22Rv1 (cell line): ENCODE measurements at regions not wholly inside any gene's neighbourhood (a gene's known extent, or its start where the extent isn't known, plus 50 kb on each side); places are given as distances from the start of the nearest gene placed in this dataset.

Source experiments
- ZFX ChIP-seq: fragments of 450-650 bp; IDR thresholded peaks from 2 replicates; pipeline ENCODE4 v1.6.1; 2017; ENCODE audit warnings: antibody characterized with exemption, borderline replicate concordance
- TF ChIP-seq, protein P1 (sequence below): fragments of 450-650 bp; IDR thresholded peaks from 2 replicates; pipeline ENCODE4 v1.5.1; 2017; ENCODE audit warnings: mild to moderate bottlenecking

DNA sequence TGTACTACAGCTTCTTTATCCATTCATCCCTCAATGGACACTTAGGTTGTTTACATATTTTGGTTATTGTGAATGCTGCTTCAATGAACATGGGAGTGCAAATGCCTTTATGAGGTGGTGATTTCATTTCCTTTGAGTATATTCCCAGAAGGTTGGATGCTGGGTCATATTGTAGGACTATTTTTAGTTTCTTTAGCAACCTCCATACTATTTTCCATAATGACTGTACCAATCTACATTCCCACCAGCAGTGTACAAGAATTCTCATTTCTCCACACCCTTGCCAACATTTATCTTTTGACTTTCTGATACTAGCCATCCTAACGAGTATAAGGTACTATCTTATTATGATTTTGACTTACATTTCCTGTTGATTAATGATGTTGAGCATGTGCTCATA is 269.0 kb downstream of the C6orf118 start:
- TF ChIP-seq, protein P1, sequence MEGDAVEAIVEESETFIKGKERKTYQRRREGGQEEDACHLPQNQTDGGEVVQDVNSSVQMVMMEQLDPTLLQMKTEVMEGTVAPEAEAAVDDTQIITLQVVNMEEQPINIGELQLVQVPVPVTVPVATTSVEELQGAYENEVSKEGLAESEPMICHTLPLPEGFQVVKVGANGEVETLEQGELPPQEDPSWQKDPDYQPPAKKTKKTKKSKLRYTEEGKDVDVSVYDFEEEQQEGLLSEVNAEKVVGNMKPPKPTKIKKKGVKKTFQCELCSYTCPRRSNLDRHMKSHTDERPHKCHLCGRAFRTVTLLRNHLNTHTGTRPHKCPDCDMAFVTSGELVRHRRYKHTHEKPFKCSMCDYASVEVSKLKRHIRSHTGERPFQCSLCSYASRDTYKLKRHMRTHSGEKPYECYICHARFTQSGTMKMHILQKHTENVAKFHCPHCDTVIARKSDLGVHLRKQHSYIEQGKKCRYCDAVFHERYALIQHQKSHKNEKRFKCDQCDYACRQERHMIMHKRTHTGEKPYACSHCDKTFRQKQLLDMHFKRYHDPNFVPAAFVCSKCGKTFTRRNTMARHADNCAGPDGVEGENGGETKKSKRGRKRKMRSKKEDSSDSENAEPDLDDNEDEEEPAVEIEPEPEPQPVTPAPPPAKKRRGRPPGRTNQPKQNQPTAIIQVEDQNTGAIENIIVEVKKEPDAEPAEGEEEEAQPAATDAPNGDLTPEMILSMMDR = no peak
- no peak for TF ChIP-seq ZFX
